ENCODE measurements at regions not wholly inside any gene's neighbourhood (a gene's known extent, or its start where the extent isn't known, plus 50 kb on each side); places are given as distances from the start of the nearest gene placed in this dataset.

DNA sequence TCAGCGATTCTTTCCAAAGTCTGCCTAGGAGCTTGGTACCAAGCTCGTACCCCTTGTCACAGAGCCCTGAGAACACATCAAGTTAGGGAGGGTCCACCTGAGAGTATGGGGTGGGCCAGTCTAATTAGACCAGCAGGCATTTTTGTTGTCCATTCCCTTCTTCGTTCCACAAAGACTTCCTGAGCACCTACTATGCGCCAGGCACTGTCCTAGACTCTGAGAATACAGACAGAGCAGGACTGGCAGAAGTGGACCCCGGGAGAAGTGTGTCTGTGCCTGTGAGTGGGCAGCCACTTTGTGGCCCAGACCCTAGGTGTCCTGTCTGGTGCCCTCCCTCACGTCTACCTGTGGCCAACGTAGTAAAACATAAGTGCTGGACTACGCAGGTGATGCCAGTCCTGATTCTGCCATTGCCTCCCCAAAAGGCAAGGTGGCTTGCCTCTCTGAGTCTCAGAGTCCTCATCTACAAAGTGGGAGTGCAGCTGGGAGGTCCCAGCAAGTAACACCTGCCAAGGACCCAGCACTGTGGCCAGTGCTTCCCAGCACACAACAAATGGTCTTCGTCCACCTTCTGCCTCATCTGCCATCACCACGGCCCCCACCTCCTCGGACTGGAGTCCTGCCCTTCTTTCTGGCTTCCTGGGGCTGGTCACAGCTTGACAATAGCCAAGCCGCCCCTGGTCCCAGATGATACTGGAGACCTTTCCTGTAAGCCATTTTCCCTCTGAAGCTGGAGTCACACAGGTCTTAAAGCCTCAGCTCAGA lies 54.3 kb upstream of the DUSP5 start:
- Histone ChIP-seq H3K36me3 (no peaks in the 10 kb centered on the region), H3K27me3 (no peaks in the 10 kb centered on the region), H3K4me3 (no peak overlapping the region), H3K27ac (no peak overlapping the region), H3K9ac (ENCODE audit: low read depth in 2 of 2, low read length in 2 of 2) (no peak overlapping the region), H3K9me3 (no peaks in the 10 kb centered on the region), H3K4me1 (no peaks in the 10 kb centered on the region)
- DNase-seq = no peak
- TF ChIP-seq, protein P1, sequence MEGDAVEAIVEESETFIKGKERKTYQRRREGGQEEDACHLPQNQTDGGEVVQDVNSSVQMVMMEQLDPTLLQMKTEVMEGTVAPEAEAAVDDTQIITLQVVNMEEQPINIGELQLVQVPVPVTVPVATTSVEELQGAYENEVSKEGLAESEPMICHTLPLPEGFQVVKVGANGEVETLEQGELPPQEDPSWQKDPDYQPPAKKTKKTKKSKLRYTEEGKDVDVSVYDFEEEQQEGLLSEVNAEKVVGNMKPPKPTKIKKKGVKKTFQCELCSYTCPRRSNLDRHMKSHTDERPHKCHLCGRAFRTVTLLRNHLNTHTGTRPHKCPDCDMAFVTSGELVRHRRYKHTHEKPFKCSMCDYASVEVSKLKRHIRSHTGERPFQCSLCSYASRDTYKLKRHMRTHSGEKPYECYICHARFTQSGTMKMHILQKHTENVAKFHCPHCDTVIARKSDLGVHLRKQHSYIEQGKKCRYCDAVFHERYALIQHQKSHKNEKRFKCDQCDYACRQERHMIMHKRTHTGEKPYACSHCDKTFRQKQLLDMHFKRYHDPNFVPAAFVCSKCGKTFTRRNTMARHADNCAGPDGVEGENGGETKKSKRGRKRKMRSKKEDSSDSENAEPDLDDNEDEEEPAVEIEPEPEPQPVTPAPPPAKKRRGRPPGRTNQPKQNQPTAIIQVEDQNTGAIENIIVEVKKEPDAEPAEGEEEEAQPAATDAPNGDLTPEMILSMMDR (IDR thresholded peaks at IDR 0.05) = no peak
- intact Hi-C loops (cut with DNase I) = no loop called here

DNA sequence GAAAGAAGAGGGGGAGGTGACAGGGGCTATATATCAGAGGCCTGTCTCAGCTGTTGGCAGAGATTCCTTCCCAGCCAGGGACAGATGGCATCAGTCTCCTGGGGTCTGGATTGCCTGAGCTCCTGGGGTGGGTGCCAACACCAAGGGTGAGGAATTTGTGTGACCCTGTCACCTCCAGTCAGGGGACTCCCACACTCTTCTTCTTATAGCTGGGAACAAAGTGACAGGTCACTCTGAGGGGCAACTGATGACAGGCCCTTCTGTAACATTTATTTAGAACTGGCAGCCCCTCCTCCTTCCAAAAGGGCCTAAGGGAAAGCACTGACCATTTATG lies 53.7 kb upstream of the DUSP5 start:
- Histone ChIP-seq H3K4me3 (no peak overlapping the region), H3K27me3 (no peaks in the 10 kb centered on the region), H3K4me1 (no peaks in the 10 kb centered on the region), H3K9ac (ENCODE audit: low read depth in 2 of 2, low read length in 2 of 2) (no peak overlapping the region), H3K9me3 (no peaks in the 10 kb centered on the region), H3K27ac (no peak overlapping the region), H3K36me3 (no peaks in the 10 kb centered on the region)
- DNase-seq = no peak
- TF ChIP-seq, protein P1 (IDR thresholded peaks at IDR 0.05) = no peak
- intact Hi-C loops (cut with DNase I) = no loop called here

DNA sequence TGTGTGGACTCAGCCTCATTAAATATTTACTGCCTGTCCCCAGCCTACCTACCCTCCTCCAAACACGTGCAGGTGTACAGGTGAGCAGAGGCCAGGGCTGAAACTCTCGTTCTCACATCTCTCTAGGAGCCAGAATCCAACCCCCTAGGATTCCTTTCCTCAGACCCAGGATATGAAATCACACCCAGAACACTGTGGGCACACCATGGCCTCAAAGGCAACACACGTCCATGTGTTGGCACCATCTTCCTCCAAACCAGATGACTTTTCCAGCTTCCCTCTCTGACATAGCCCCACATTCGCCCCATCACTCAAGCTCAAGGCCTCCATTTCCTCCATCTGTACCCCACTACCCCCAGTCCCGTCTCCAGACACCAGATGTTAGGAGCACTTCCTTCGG lies 51.8 kb upstream of the DUSP5 start:
- Histone ChIP-seq H3K4me3 (no peak overlapping the region), H3K4me1 (no peaks in the 10 kb centered on the region), H3K9me3 (no peaks in the 10 kb centered on the region), H3K27me3 (no peaks in the 10 kb centered on the region), H3K27ac (no peak overlapping the region), H3K36me3 (no peaks in the 10 kb centered on the region), H3K9ac (ENCODE audit: low read depth in 2 of 2, low read length in 2 of 2) (no peak overlapping the region)
- intact Hi-C loops (cut with DNase I) = no loop called here
- no peak for DNase-seq
- TF ChIP-seq, protein P1 (IDR thresholded peaks at IDR 0.05) = no peak

DNA sequence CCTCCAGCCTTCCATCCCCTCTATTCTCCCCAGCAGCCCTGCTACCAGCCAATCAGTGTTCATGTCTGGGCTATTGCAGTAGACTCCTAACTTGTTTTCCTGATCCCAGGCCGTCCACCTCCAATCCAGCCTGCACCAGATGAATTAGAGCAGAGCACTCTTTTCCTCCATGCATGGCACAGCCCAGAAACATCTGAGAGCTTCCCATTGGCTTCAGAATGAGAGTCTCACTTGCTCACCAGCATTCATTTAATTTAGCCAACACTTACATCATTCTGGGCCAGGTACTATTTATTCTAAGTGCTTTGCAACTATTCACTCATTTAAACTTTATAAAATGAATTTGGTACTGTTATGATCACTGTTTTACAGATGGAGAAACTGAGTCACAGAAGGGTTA lies 51.4 kb upstream of the DUSP5 start:
- H3K9ac ChIP-seq (ENCODE audit: low read depth in 2 of 2, low read length in 2 of 2) = no peak overlapping the region
- H3K36me3 ChIP-seq = no peaks in the 10 kb centered on the region
- intact Hi-C loops (cut with DNase I) = no loop called here

DNA sequence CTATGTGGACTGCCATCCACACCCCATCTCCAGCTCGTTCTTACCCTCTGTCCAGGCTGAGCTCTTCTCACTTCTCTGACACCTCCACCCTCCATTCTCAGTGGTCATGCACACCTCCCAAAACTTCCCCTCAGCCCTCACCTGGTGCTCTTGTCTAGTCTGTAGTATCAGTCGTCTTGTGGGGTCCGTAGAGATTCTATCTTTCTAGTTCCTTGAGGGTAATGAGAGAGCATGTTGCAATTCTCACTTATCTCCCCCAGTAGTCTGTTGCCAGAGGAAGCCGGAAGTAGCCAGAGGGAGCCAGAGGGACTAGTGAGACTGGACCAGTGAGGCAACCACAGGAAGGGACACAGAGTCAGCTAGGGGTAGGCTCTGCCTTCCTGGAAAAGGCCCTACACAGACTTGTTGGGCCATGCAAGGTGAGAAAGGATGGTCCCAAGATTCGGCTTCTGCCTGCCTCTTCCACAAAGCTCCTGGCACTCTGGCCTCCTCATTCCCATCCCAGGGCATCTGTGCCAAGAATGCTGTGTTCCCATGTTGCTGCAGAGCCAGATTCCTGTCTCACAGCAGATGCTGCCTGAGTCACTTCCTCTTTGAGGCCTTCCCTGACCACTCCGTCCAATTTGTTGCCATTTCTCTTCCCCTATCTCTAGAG lies 50.6 kb upstream of the DUSP5 start:
- Histone ChIP-seq H3K9ac (ENCODE audit: low read depth in 2 of 2, low read length in 2 of 2) (no peak overlapping the region), H3K27ac (no peak overlapping the region), H3K4me3 (no peak overlapping the region), H3K36me3 (no peaks in the 10 kb centered on the region), H3K4me1 (no peaks in the 10 kb centered on the region), H3K27me3 (no peaks in the 10 kb centered on the region), H3K9me3 (no peaks in the 10 kb centered on the region)
- intact Hi-C loops (cut with DNase I) = no loop called here
- TF ChIP-seq, protein P1 (IDR thresholded peaks at IDR 0.05) = no peak
- DNase-seq = no peak

More for the DNA sequence above, 51.4 kb upstream of the DUSP5 start:
- H3K27me3 ChIP-seq = no peaks in the 10 kb centered on the region
- H3K27ac ChIP-seq = no peak overlapping the region
- no peaks in the 10 kb centered on the region for H3K4me1 ChIP-seq
- DNase-seq = no peak
- no peaks in the 10 kb centered on the region for H3K9me3 ChIP-seq
- no peak overlapping the region for H3K4me3 ChIP-seq
- TF ChIP-seq, protein P1 (IDR thresholded peaks at IDR 0.05) = no peak

All from colonic mucosa (tissue), 4 donors.